22Rv1 (cell line): ENCODE measurements at regions not wholly inside any gene's neighbourhood (a gene's known extent, or its start where the extent isn't known, plus 50 kb on each side); places are given as distances from the start of the nearest gene placed in this dataset.

Experiments
- CTCF ChIP-seq: fragments of 450-650 bp; IDR thresholded peaks from 2 replicates; pipeline ENCODE4 v1.5.1; 2017; ENCODE audit warnings: mild to moderate bottlenecking
- ZFX ChIP-seq: fragments of 450-650 bp; IDR thresholded peaks from 2 replicates; pipeline ENCODE4 v1.6.1; 2017; ENCODE audit warnings: antibody characterized with exemption, borderline replicate concordance

GRCh38 chr16:26729951-26730541 lies 336.7 kb upstream of the C16orf82 start:
- TF ChIP-seq CTCF (no peak), ZFX (no peak)
